ENCODE measurements at regions not wholly inside any gene's neighbourhood (a gene's known extent, or its start where the extent isn't known, plus 50 kb on each side); places are given as distances from the start of the nearest gene placed in this dataset.

GRCh38 chr4:23979534-23979933 lies 89.7 kb upstream of the PPARGC1A start:
- in situ Hi-C loops (cut with MboI; ENCODE audit: low pct_unique_long_range_greater_than_20kb, low sequenced_read_pairs, unreplicated experiment) = no loop called here
- TF ChIP-seq CTCF (IDR thresholded peaks at IDR 0.05; ENCODE audit: extremely low read depth, insufficient read depth, missing control alignments) = no peak
- DNase-seq (ENCODE audit: low spot score) = no peak

GRCh38 chr4:23978002-23978401 lies 88.2 kb upstream of the PPARGC1A start:
- in situ Hi-C loops (cut with MboI; ENCODE audit: low pct_unique_long_range_greater_than_20kb, low sequenced_read_pairs, unreplicated experiment) = no loop called here
- no peak for TF ChIP-seq CTCF (IDR thresholded peaks at IDR 0.05; ENCODE audit: extremely low read depth, insufficient read depth, missing control alignments)
- no peak for DNase-seq (ENCODE audit: low spot score)

- in situ Hi-C loops (cut with MboI; ENCODE audit: low pct_unique_long_range_greater_than_20kb, low sequenced_read_pairs, unreplicated experiment) = no loop called here
- no peak for TF ChIP-seq CTCF (IDR thresholded peaks at IDR 0.05; ENCODE audit: extremely low read depth, insufficient read depth, missing control alignments)
- no peak for DNase-seq (ENCODE audit: low spot score)
Observed at GRCh38 chr4:23976423-23976822, 86.6 kb upstream of the PPARGC1A start.

GRCh38 chr4:23973308-23973855 lies 83.5 kb upstream of the PPARGC1A start:
- DNase-seq (ENCODE audit: low spot score) = no peak
- no peak for TF ChIP-seq CTCF (IDR thresholded peaks at IDR 0.05; ENCODE audit: extremely low read depth, insufficient read depth, missing control alignments)
- in situ Hi-C loops (cut with MboI; ENCODE audit: low pct_unique_long_range_greater_than_20kb, low sequenced_read_pairs, unreplicated experiment) = no loop called here

GRCh38 chr4:23972805-23973204 lies 83.0 kb upstream of the PPARGC1A start:
- no peak for DNase-seq (ENCODE audit: low spot score)
- in situ Hi-C loops (cut with MboI; ENCODE audit: low pct_unique_long_range_greater_than_20kb, low sequenced_read_pairs, unreplicated experiment) = no loop called here
- TF ChIP-seq CTCF (IDR thresholded peaks at IDR 0.05; ENCODE audit: extremely low read depth, insufficient read depth, missing control alignments) = no peak

GRCh38 chr4:23972187-23972586 lies 82.3 kb upstream of the PPARGC1A start:
- DNase-seq (ENCODE audit: low spot score) = no peak
- TF ChIP-seq CTCF (IDR thresholded peaks at IDR 0.05; ENCODE audit: extremely low read depth, insufficient read depth, missing control alignments) = no peak
- in situ Hi-C loops (cut with MboI; ENCODE audit: low pct_unique_long_range_greater_than_20kb, low sequenced_read_pairs, unreplicated experiment) = no loop called here
